HG03280 (cell line): ENCODE measurements at regions not wholly inside any gene's neighbourhood (a gene's known extent, or its start where the extent isn't known, plus 50 kb on each side); places are given as distances from the start of the nearest gene placed in this dataset.

Experiments used
- ATAC-seq: cut with Tn5 transposase; IDR thresholded peaks from one replicate; pipeline ENCODE4 v1.9.1; 2021; ENCODE audit warnings: mild to moderate bottlenecking, moderate library complexity; ENCODE audit not compliant: unreplicated experiment

GRCh38 chr18:52002600-52002999 is 337.4 kb upstream of the DCC start:
- no peak for ATAC-seq

- no peak for ATAC-seq
Measured at GRCh38 chr18:52007105-52007504, 332.9 kb upstream of the DCC start.

GRCh38 chr18:52008330-52008729 is 331.7 kb upstream of the DCC start:
- ATAC-seq, result no peak

GRCh38 chr18:52008736-52009135 is 331.3 kb upstream of the DCC start:
- no peak for ATAC-seq

GRCh38 chr18:52009958-52010357 is 330.0 kb upstream of the DCC start:
- no peak for ATAC-seq

- no peak for ATAC-seq
Measured at GRCh38 chr18:52045946-52046675, 293.9 kb upstream of the DCC start.

GRCh38 chr18:52046842-52047241 is 293.2 kb upstream of the DCC start:
- no peak for ATAC-seq

- no peak for ATAC-seq
Measured at GRCh38 chr18:52054324-52054723, 285.7 kb upstream of the DCC start.

- ATAC-seq, result no peak
Measured at GRCh38 chr18:52060607-52061304, 279.2 kb upstream of the DCC start.

GRCh38 chr18:52063923-52064322 is 276.1 kb upstream of the DCC start:
- no peak for ATAC-seq

- no peak for ATAC-seq
Measured at GRCh38 chr18:52069201-52069600, 270.8 kb upstream of the DCC start.

GRCh38 chr18:52070291-52070756 is 269.7 kb upstream of the DCC start:
- no peak for ATAC-seq

- no peak for ATAC-seq
Measured at GRCh38 chr18:52077251-52077983, 262.6 kb upstream of the DCC start.

- ATAC-seq, result no peak
Measured at GRCh38 chr18:52082246-52082645, 257.8 kb upstream of the DCC start.

GRCh38 chr18:52087140-52087539 is 252.9 kb upstream of the DCC start:
- no peak for ATAC-seq

GRCh38 chr18:52090005-52090404 is 250.0 kb upstream of the DCC start:
- no peak for ATAC-seq

GRCh38 chr18:52093171-52093570 is 246.8 kb upstream of the DCC start:
- ATAC-seq, result no peak

GRCh38 chr18:52118684-52119083 is 221.3 kb upstream of the DCC start:
- no peak for ATAC-seq

GRCh38 chr18:52130624-52131301 is 209.2 kb upstream of the DCC start:
- no peak for ATAC-seq

- ATAC-seq, result no peak
Measured at GRCh38 chr18:52131845-52132244, 208.2 kb upstream of the DCC start.

GRCh38 chr18:52136532-52136931 is 203.5 kb upstream of the DCC start:
- no peak for ATAC-seq
